RWPE2 (cell line): ENCODE measurements at regions not wholly inside any gene's neighbourhood (a gene's known extent, or its start where the extent isn't known, plus 50 kb on each side); places are given as distances from the start of the nearest gene placed in this dataset.

Experiments
- ATAC-seq: fragments of 200-7000 bp; cut with Tn5 transposase; 3 replicates; pipeline ENCODE4 v1.9.1; 2021; ENCODE audit warnings: low read depth
- DNase-seq: peaks from one replicate; pipeline ENCODE4 v3.0.0-alpha.2; 2020; ENCODE audit warnings: low spot score
- H3K27ac ChIP-seq: fragments of 450-650 bp; 2 replicates; pipeline ENCODE4 v1.5.1; 2017; ENCODE audit warnings: mild to moderate bottlenecking; ENCODE audit not compliant: poor library complexity, severe bottlenecking
- H3K27me3 ChIP-seq: fragments of 250-450 bp; sonication (Bioruptor Pico); 2 replicates; pipeline ENCODE4 v1.5.1; 2021; ENCODE audit warnings: mild to moderate bottlenecking, moderate library complexity; ENCODE audit not compliant: insufficient read depth, poor library complexity, severe bottlenecking
- H3K36me3 ChIP-seq: fragments of 250-450 bp; sonication (Bioruptor Pico); 2 replicates; pipeline ENCODE4 v1.5.1; 2020; ENCODE audit warnings: low read depth, mild to moderate bottlenecking, moderate library complexity
- H3K4me1 ChIP-seq: fragments of 250-450 bp; sonication (Bioruptor Pico); 2 replicates; pipeline ENCODE4 v1.5.1; 2021; ENCODE audit warnings: mild to moderate bottlenecking, moderate library complexity; ENCODE audit not compliant: insufficient read depth, poor library complexity, severe bottlenecking
- H3K4me3 ChIP-seq: fragments of 250-450 bp; sonication (Bioruptor Pico); 2 replicates; pipeline ENCODE4 v1.5.1; 2021; ENCODE audit warnings: mild to moderate bottlenecking, moderate library complexity; ENCODE audit not compliant: severe bottlenecking
- H3K9me3 ChIP-seq: fragments of 250-450 bp; sonication (Bioruptor Pico); 2 replicates; pipeline ENCODE4 v1.5.1; 2021; ENCODE audit warnings: mild to moderate bottlenecking, moderate library complexity; ENCODE audit not compliant: severe bottlenecking
- CTCF ChIP-seq: fragments of 450-650 bp; IDR thresholded peaks from one replicate; pipeline ENCODE4 v1.5.1; 2017; ENCODE audit warnings: mild to moderate bottlenecking, moderate library complexity; ENCODE audit not compliant: poor library complexity, severe bottlenecking

GRCh38 chr1:183730886-183731573, 73.9 kb upstream of the RGL1 start:
- H3K36me3 ChIP-seq = no peaks in the 10 kb centered on the region
- DNase-seq (no peak), ATAC-seq (no peak)
- no peaks in the 10 kb centered on the region for H3K27me3 ChIP-seq
- no peak for TF ChIP-seq CTCF
- no peaks in the 10 kb centered on the region for H3K9me3 ChIP-seq
- H3K4me3 ChIP-seq = no peak overlapping the region
- H3K27ac ChIP-seq = no peak overlapping the region
- H3K4me1 ChIP-seq = no peaks in the 10 kb centered on the region

GRCh38 chr1:183730107-183730724, 74.7 kb upstream of the RGL1 start:
- Histone ChIP-seq H3K36me3 (no peaks in the 10 kb centered on the region), H3K4me1 (no peaks in the 10 kb centered on the region), H3K9me3 (no peaks in the 10 kb centered on the region), H3K4me3 (no peak overlapping the region), H3K27ac (no peak overlapping the region), H3K27me3 (peaks cover 4% of the 10 kb centered on the region)
- TF ChIP-seq CTCF = no peak
- DNase-seq (no peak), ATAC-seq (no peak)

- Histone ChIP-seq H3K36me3 (no peaks in the 10 kb centered on the region), H3K4me3 (no peak overlapping the region), H3K9me3 (no peaks in the 10 kb centered on the region), H3K27ac (no peak overlapping the region), H3K27me3 (peaks cover 4% of the 10 kb centered on the region), H3K4me1 (no peaks in the 10 kb centered on the region)
- TF ChIP-seq CTCF = no peak
- ATAC-seq (no peak), DNase-seq (no peak)
These were observed 73.7 kb upstream of the APOBEC4 start for GRCh38 chr1:183726825-183727224.

- TF ChIP-seq CTCF = no peak
- Histone ChIP-seq H3K4me1 (no peaks in the 10 kb centered on the region), H3K36me3 (no peaks in the 10 kb centered on the region), H3K27me3 (peaks cover 4% of the 10 kb centered on the region), H3K9me3 (no peaks in the 10 kb centered on the region), H3K4me3 (no peak overlapping the region), H3K27ac (no peak overlapping the region)
- ATAC-seq (no peak), DNase-seq (no peak)
These were observed 71.4 kb upstream of the APOBEC4 start for GRCh38 chr1:183724350-183725042.

GRCh38 chr1:183723571-183723970, 70.5 kb upstream of the APOBEC4 start:
- TF ChIP-seq CTCF = no peak
- no peaks in the 10 kb centered on the region for H3K9me3 ChIP-seq
- H3K36me3 ChIP-seq = no peaks in the 10 kb centered on the region
- H3K4me3 ChIP-seq = no peak overlapping the region
- peaks cover 4% of the 10 kb centered on the region for H3K27me3 ChIP-seq
- H3K4me1 ChIP-seq = no peaks in the 10 kb centered on the region
- no peak for ATAC-seq
- DNase-seq = no peak
- H3K27ac ChIP-seq = no peak overlapping the region
